MM.1S (cell line): ENCODE measurements at regions not wholly inside any gene's neighbourhood (a gene's known extent, or its start where the extent isn't known, plus 50 kb on each side); places are given as distances from the start of the nearest gene placed in this dataset.

ENCODE experiments used
- DNase-seq: peaks from one replicate; pipeline ENCODE4 v3.0.0-alpha.2; 2015
- H2AFZ ChIP-seq: fragments of 300-600 bp; sonication (generic); 2 replicates; pipeline ENCODE4 v1.6.0; 2016; ENCODE audit warnings: antibody characterized with exemption, low read length
- H3F3A ChIP-seq: fragments of 300-600 bp; sonication (generic); 2 replicates; pipeline ENCODE4 v1.6.1; 2016; ENCODE audit warnings: mild to moderate bottlenecking, antibody characterized with exemption, low read length, moderate library complexity, mixed read lengths; ENCODE audit not compliant: insufficient read depth
- H3K27ac ChIP-seq: fragments of 300-600 bp; sonication (generic); 2 replicates; pipeline ENCODE4 v1.5.1; 2016; ENCODE audit warnings: mild to moderate bottlenecking, low read length
- H3K27me3 ChIP-seq: fragments of 300-600 bp; sonication (generic); replicated peaks from 2 replicates; pipeline ENCODE4 v1.6.0; 2016; ENCODE audit warnings: low read length; ENCODE audit not compliant: insufficient read depth
- H3K36me3 ChIP-seq: fragments of 300-600 bp; sonication (generic); replicated peaks from 2 replicates; pipeline ENCODE4 v1.6.1; 2016; ENCODE audit warnings: mild to moderate bottlenecking, low read length, mixed read lengths; ENCODE audit not compliant: insufficient read depth
- H3K4me1 ChIP-seq: fragments of 300-600 bp; sonication (generic); 2 replicates; pipeline ENCODE4 v1.6.1; 2016; ENCODE audit warnings: low read length, mixed read lengths
- H3K4me2 ChIP-seq: fragments of 300-600 bp; sonication (generic); 2 replicates; pipeline ENCODE4 v1.6.0; 2016; ENCODE audit warnings: low read depth, low read length
- H3K4me3 ChIP-seq: fragments of 300-600 bp; sonication (generic); 2 replicates; pipeline ENCODE4 v1.5.1; 2016; ENCODE audit warnings: low read length, mixed read lengths
- H3K79me2 ChIP-seq: fragments of 300-600 bp; sonication (generic); 2 replicates; pipeline ENCODE4 v1.6.1; 2016; ENCODE audit warnings: mixed run types, low read length, mixed read lengths
- H3K9ac ChIP-seq: fragments of 300-600 bp; sonication (generic); 2 replicates; pipeline ENCODE4 v1.6.1; 2016; ENCODE audit warnings: low read length, mixed read lengths
- H3K9me2 ChIP-seq: fragments of 300-600 bp; sonication (generic); replicated peaks from 2 replicates; pipeline ENCODE4 v1.6.1; 2016; ENCODE audit warnings: mild to moderate bottlenecking, low read length, mixed read lengths; ENCODE audit not compliant: insufficient read depth
- H3K9me3 ChIP-seq: fragments of 300-600 bp; sonication (generic); replicated peaks from 2 replicates; pipeline ENCODE4 v1.6.1; 2016; ENCODE audit warnings: mild to moderate bottlenecking, low read length, mixed read lengths; ENCODE audit not compliant: insufficient read depth
- H4K20me1 ChIP-seq: fragments of 300-600 bp; sonication (generic); 2 replicates; pipeline ENCODE4 v1.6.1; 2016; ENCODE audit warnings: mild to moderate bottlenecking, low read length, moderate library complexity, mixed read lengths; ENCODE audit not compliant: insufficient read depth
- CTCF ChIP-seq: fragments of 300-600 bp; sonication (generic); IDR thresholded peaks from 2 replicates; pipeline ENCODE4 v1.5.1; 2016; ENCODE audit warnings: antibody characterized with exemption, low read length, mixed read lengths
- EZH2 ChIP-seq: fragments of 300-600 bp; sonication (generic); optimal IDR thresholded peaks from 2 replicates; pipeline ENCODE3; 2017; ENCODE audit warnings: low read depth, mild to moderate bottlenecking, antibody characterized with exemption, low read length, mixed read lengths
- EZH2phosphoT487 ChIP-seq: fragments of 300-600 bp; sonication (generic); IDR thresholded peaks from 2 replicates; pipeline ENCODE4 v1.6.1; 2018; ENCODE audit warnings: antibody characterized with exemption, low read length

- Histone ChIP-seq H3K27me3 (no peaks in the 10 kb centered on the region), H3K9ac (no peak overlapping the region), H2AFZ (no peak overlapping the region), H3F3A (no peaks in the 10 kb centered on the region), H3K79me2 (no peaks in the 10 kb centered on the region), H3K9me2 (no peaks in the 10 kb centered on the region), H3K4me1 (no peaks in the 10 kb centered on the region), H3K9me3 (no peaks in the 10 kb centered on the region), H3K36me3 (no peaks in the 10 kb centered on the region), H3K4me3 (no peak overlapping the region), H3K27ac (no peak overlapping the region), H4K20me1 (no peaks in the 10 kb centered on the region), H3K4me2 (no peak overlapping the region)
- no peak for TF ChIP-seq CTCF
- no peak for TF ChIP-seq EZH2
- TF ChIP-seq EZH2phosphoT487, result no peak
- no peak for DNase-seq
Observed at GRCh38 chr2:120963997-120964705, 228.5 kb downstream of the GLI2 start.

- Histone ChIP-seq H3K4me1 (no peaks in the 10 kb centered on the region), H3K27ac (no peak overlapping the region), H3K9me3 (no peaks in the 10 kb centered on the region), H4K20me1 (no peaks in the 10 kb centered on the region), H3K36me3 (no peaks in the 10 kb centered on the region), H3K79me2 (no peaks in the 10 kb centered on the region), H2AFZ (no peak overlapping the region), H3K4me2 (no peak overlapping the region), H3F3A (no peaks in the 10 kb centered on the region), H3K4me3 (no peak overlapping the region), H3K27me3 (no peaks in the 10 kb centered on the region), H3K9ac (no peak overlapping the region), H3K9me2 (no peaks in the 10 kb centered on the region)
- no peak for DNase-seq
- TF ChIP-seq EZH2 (no peak), CTCF (no peak), EZH2phosphoT487 (no peak)
Observed at GRCh38 chr2:120964819-120965218, 229.2 kb downstream of the GLI2 start.

GRCh38 chr2:120966510-120967254, 231.0 kb downstream of the GLI2 start:
- Histone ChIP-seq H3K9me3 (no peaks in the 10 kb centered on the region), H3K4me2 (no peak overlapping the region), H3K27me3 (no peaks in the 10 kb centered on the region), H2AFZ (no peak overlapping the region), H3K27ac (no peak overlapping the region), H3F3A (no peaks in the 10 kb centered on the region), H3K4me1 (no peaks in the 10 kb centered on the region), H3K36me3 (no peaks in the 10 kb centered on the region), H3K9me2 (no peaks in the 10 kb centered on the region), H3K9ac (no peak overlapping the region), H3K79me2 (no peaks in the 10 kb centered on the region), H4K20me1 (no peaks in the 10 kb centered on the region), H3K4me3 (no peak overlapping the region)
- no peak for DNase-seq
- TF ChIP-seq EZH2 (no peak), CTCF (no peak), EZH2phosphoT487 (no peak)
